KOPT-K1 (cell line): ENCODE measurements at regions not wholly inside any gene's neighbourhood (a gene's known extent, or its start where the extent isn't known, plus 50 kb on each side); places are given as distances from the start of the nearest gene placed in this dataset.
"Not testable (repeated sequence)": the region's sequence is repeated elsewhere in the genome, so short reads cannot be mapped to it uniquely, and the experiment has no call there.

ENCODE experiments used
- H3K27ac ChIP-seq: fragments of 200-600 bp; sonication (generic); 2 replicates; pipeline ENCODE4 v1.5.1; 2016; ENCODE audit warnings: antibody characterized with exemption, mild to moderate bottlenecking, low read depth, low read length; ENCODE audit not compliant: poor library complexity, severe bottlenecking
- H3K36me3 ChIP-seq: fragments of 200-600 bp; sonication (generic); 2 replicates; pipeline ENCODE4 v1.5.1; 2017; ENCODE audit warnings: antibody characterized with exemption, mild to moderate bottlenecking, low read length, moderate library complexity; ENCODE audit not compliant: insufficient read depth
- H3K9me3 ChIP-seq: fragments of 200-600 bp; sonication (generic); 2 replicates; pipeline ENCODE4 v1.5.1; 2017; ENCODE audit warnings: antibody characterized with exemption, low read length, mild to moderate bottlenecking; ENCODE audit not compliant: insufficient read depth, poor library complexity, severe bottlenecking

- no peaks in the 10 kb centered on the region for H3K36me3 ChIP-seq
- H3K9me3 ChIP-seq, result no peaks in the 10 kb centered on the region
- H3K27ac ChIP-seq, result no peak overlapping the region
Measured at GRCh38 chr2:139480161-139480650, 700.0 kb upstream of the NXPH2 start.

GRCh38 chr2:139478165-139478914, 698.1 kb upstream of the NXPH2 start:
- H3K27ac ChIP-seq, result no peak overlapping the region
- H3K36me3 ChIP-seq, result no peaks in the 10 kb centered on the region
- no peaks in the 10 kb centered on the region for H3K9me3 ChIP-seq

- H3K27ac ChIP-seq, result no peak overlapping the region
- H3K36me3 ChIP-seq, result no peaks in the 10 kb centered on the region
- no peaks in the 10 kb centered on the region for H3K9me3 ChIP-seq
Measured at GRCh38 chr2:139477618-139478017, 697.4 kb upstream of the NXPH2 start.

GRCh38 chr2:139469985-139470384, 689.8 kb upstream of the NXPH2 start:
- Histone ChIP-seq H3K36me3 (no peaks in the 10 kb centered on the region), H3K27ac (no peak overlapping the region), H3K9me3 (no peaks in the 10 kb centered on the region)

GRCh38 chr2:139465789-139466188, 685.6 kb upstream of the NXPH2 start:
- Histone ChIP-seq H3K27ac (no peak overlapping the region), H3K9me3 (no peaks in the 10 kb centered on the region), H3K36me3 (no peaks in the 10 kb centered on the region)

- Histone ChIP-seq H3K27ac (no peak overlapping the region), H3K9me3 (no peaks in the 10 kb centered on the region), H3K36me3 (no peaks in the 10 kb centered on the region)
Measured at GRCh38 chr2:139457873-139458272, 677.7 kb upstream of the NXPH2 start.

- Histone ChIP-seq H3K36me3 (no peaks in the 10 kb centered on the region), H3K9me3 (no peaks in the 10 kb centered on the region), H3K27ac (no peak overlapping the region)
Measured at GRCh38 chr2:139454251-139454650, 674.1 kb upstream of the NXPH2 start.

GRCh38 chr2:139439100-139439499, 658.9 kb upstream of the NXPH2 start:
- Histone ChIP-seq H3K36me3 (no peaks in the 10 kb centered on the region), H3K9me3 (no peaks in the 10 kb centered on the region), H3K27ac (no peak overlapping the region)

GRCh38 chr2:139438478-139438877, 658.3 kb upstream of the NXPH2 start:
- Histone ChIP-seq H3K36me3 (no peaks in the 10 kb centered on the region), H3K27ac (no peak overlapping the region)

GRCh38 chr2:139427164-139427563, 647.0 kb upstream of the NXPH2 start:
- Histone ChIP-seq H3K9me3 (no peaks in the 10 kb centered on the region), H3K36me3 (no peaks in the 10 kb centered on the region), H3K27ac (no peak overlapping the region)

More at GRCh38 chr2:139438478-139438877, 658.3 kb upstream of the NXPH2 start:
- H3K9me3 ChIP-seq, result no peaks in the 10 kb centered on the region

GRCh38 chr2:139424101-139424500, 643.9 kb upstream of the NXPH2 start:
- Histone ChIP-seq H3K9me3 (no peaks in the 10 kb centered on the region), H3K27ac (no peak overlapping the region)

GRCh38 chr2:139411236-139411635, 631.0 kb upstream of the NXPH2 start:
- H3K9me3 ChIP-seq, result peaks cover 10% of the 10 kb centered on the region
- peak overlapping the region; percentile 25 for H3K27ac ChIP-seq

More at GRCh38 chr2:139424101-139424500, 643.9 kb upstream of the NXPH2 start:
- H3K36me3 ChIP-seq, result no peaks in the 10 kb centered on the region

GRCh38 chr2:139410833-139411174, 630.6 kb upstream of the NXPH2 start:
- peaks cover 10% of the 10 kb centered on the region for H3K9me3 ChIP-seq
- H3K27ac ChIP-seq, result peak overlapping the region; percentile 25
- H3K36me3 ChIP-seq, result not testable (repeated sequence)

More at GRCh38 chr2:139411236-139411635, 631.0 kb upstream of the NXPH2 start:
- H3K36me3 ChIP-seq, result no peaks in the 10 kb centered on the region

- not testable (repeated sequence) for H3K36me3 ChIP-seq, H3K27ac ChIP-seq, H3K9me3 ChIP-seq
Measured at GRCh38 chr2:139410147-139410832, 630.1 kb upstream of the NXPH2 start.

GRCh38 chr2:139409212-139409611, 629.0 kb upstream of the NXPH2 start:
- H3K27ac ChIP-seq, result no peak overlapping the region
- no peaks in the 10 kb centered on the region for H3K36me3 ChIP-seq
- no peaks in the 10 kb centered on the region for H3K9me3 ChIP-seq

- H3K9me3 ChIP-seq, result no peaks in the 10 kb centered on the region
- no peak overlapping the region for H3K27ac ChIP-seq
- no peaks in the 10 kb centered on the region for H3K36me3 ChIP-seq
Measured at GRCh38 chr2:139403948-139404347, 623.8 kb upstream of the NXPH2 start.
